BE2C (cell line): ENCODE measurements at regions not wholly inside any gene's neighbourhood (a gene's known extent, or its start where the extent isn't known, plus 50 kb on each side); places are given as distances from the start of the nearest gene placed in this dataset.

ENCODE experiments used
- DNase-seq: peaks from one replicate; pipeline ENCODE4 v3.0.0-alpha.2; 2020
- H3K27me3 ChIP-seq: fragments of 250-450 bp; sonication (Bioruptor Pico); 2 replicates; pipeline ENCODE4 v1.5.1; 2020; ENCODE audit warnings: mild to moderate bottlenecking
- H3K36me3 ChIP-seq: fragments of 250-450 bp; sonication (Bioruptor Pico); 2 replicates; pipeline ENCODE4 v1.5.1; 2020; ENCODE audit warnings: mild to moderate bottlenecking
- H3K4me1 ChIP-seq: fragments of 250-450 bp; sonication (Bioruptor Pico); 2 replicates; pipeline ENCODE4 v1.5.1; 2020
- H3K4me3 ChIP-seq: 2 replicates; pipeline ENCODE4 v1.5.1; 2011; ENCODE audit warnings: low read depth, low read length
- H3K9me3 ChIP-seq: fragments of 250-450 bp; sonication (Bioruptor Pico); 2 replicates; pipeline ENCODE4 v1.5.1; 2020
- TF ChIP-seq, protein P1 (sequence below): IDR thresholded peaks from 2 replicates; pipeline ENCODE4 v1.5.1; 2012; ENCODE audit warnings: mild to moderate bottlenecking, low read depth, low read length

DNA sequence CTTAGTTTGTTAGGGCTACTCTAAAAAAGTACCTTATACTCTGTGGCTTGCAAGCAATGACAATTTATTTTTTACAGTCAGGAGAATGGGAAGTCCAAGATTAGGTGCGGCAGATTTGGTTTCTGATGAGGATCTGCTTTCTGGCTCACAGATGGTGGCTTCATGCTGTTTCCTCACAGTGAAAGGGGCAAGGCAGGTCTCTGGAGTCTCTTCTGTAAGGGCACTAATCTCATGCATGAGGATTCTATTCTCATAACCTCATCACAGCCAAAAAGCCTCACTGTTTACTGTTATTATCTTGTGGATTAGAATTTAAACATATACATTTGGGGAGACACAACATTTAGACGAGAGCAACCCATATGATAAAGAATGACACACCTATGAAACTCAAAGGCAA lies 1957.4 kb upstream of the SEL1L start:
- Histone ChIP-seq H3K4me3 (no peak overlapping the region), H3K27me3 (no peaks in the 10 kb centered on the region), H3K36me3 (no peaks in the 10 kb centered on the region), H3K4me1 (no peaks in the 10 kb centered on the region), H3K9me3 (no peaks in the 10 kb centered on the region)
- TF ChIP-seq, protein P1, sequence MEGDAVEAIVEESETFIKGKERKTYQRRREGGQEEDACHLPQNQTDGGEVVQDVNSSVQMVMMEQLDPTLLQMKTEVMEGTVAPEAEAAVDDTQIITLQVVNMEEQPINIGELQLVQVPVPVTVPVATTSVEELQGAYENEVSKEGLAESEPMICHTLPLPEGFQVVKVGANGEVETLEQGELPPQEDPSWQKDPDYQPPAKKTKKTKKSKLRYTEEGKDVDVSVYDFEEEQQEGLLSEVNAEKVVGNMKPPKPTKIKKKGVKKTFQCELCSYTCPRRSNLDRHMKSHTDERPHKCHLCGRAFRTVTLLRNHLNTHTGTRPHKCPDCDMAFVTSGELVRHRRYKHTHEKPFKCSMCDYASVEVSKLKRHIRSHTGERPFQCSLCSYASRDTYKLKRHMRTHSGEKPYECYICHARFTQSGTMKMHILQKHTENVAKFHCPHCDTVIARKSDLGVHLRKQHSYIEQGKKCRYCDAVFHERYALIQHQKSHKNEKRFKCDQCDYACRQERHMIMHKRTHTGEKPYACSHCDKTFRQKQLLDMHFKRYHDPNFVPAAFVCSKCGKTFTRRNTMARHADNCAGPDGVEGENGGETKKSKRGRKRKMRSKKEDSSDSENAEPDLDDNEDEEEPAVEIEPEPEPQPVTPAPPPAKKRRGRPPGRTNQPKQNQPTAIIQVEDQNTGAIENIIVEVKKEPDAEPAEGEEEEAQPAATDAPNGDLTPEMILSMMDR = no peak
- DNase-seq = no peak

DNA sequence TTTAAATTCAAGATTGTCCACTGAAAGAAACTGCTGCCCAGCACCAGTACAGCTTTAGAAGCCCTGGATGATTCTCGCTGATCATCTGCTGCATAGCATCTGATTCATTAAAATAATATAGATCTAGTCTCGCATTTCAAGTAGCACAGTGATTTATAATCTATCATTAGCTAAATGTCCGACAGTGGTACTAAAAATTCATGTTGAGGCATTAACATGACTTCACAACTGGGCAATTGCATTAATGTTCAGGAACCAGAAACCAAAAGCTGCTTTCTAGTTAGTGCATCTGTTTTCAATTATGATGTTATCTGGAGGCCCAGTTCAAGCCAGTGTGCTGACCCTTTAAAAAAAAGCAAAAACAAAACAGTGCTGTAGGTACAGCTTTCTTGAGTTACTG lies 1987.2 kb upstream of the SEL1L start:
- H3K9me3 ChIP-seq = no peaks in the 10 kb centered on the region
- TF ChIP-seq, protein P1 = no peak
- peak; percentile 28 for DNase-seq
- H3K4me1 ChIP-seq = peaks cover 16% of the 10 kb centered on the region
- H3K27me3 ChIP-seq = no peaks in the 10 kb centered on the region
- no peaks in the 10 kb centered on the region for H3K36me3 ChIP-seq
- H3K4me3 ChIP-seq = peak overlapping the region; percentile 13; the same call in 1 of the 2 replicates

DNA sequence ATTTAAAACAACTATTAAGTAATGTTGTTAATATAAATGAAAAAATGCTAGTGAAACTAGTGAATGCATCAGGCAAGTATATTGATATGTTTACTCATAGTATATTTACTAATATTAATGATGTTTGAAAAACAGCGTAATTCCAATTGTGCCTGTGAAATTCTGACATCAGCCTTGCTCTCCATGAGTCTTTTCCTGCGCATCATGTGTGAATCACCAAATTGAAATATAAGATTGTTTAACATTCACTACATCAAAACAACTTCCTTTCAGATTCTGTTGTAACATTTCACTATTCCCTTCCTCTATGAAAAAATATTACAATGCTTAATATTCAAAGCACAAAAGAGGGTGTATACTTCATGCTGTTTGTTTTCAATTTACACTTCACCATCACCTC lies 1995.9 kb upstream of the SEL1L start:
- H3K9me3 ChIP-seq = no peaks in the 10 kb centered on the region
- H3K4me3 ChIP-seq = no peak overlapping the region
- DNase-seq = no peak
- H3K4me1 ChIP-seq = no peaks in the 10 kb centered on the region
- no peaks in the 10 kb centered on the region for H3K27me3 ChIP-seq
- TF ChIP-seq, protein P1 = no peak
- H3K36me3 ChIP-seq = no peaks in the 10 kb centered on the region

DNA sequence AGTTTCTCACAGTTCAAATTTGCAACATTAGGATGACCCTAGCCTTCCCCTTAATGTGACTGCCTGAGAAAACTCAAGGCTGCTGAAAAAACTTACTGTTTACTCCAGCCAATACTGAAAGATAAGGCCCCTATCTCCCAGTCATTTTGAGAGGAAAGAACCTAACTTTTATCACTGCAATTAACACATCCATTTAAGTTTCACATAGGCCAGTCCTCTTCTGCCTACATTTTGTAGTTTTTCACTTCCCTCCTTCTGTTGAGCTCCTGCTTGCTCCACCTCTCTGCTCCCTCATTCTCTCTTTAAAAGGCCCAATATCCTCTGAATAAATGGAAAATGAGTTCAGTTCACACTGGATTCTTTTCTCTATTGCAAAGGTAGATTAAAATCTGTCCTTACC lies 1996.2 kb upstream of the FLRT2 start:
- Histone ChIP-seq H3K4me3 (no peak overlapping the region), H3K4me1 (no peaks in the 10 kb centered on the region), H3K27me3 (no peaks in the 10 kb centered on the region), H3K9me3 (no peaks in the 10 kb centered on the region), H3K36me3 (no peaks in the 10 kb centered on the region)
- DNase-seq = no peak
- TF ChIP-seq, protein P1 = no peak

DNA sequence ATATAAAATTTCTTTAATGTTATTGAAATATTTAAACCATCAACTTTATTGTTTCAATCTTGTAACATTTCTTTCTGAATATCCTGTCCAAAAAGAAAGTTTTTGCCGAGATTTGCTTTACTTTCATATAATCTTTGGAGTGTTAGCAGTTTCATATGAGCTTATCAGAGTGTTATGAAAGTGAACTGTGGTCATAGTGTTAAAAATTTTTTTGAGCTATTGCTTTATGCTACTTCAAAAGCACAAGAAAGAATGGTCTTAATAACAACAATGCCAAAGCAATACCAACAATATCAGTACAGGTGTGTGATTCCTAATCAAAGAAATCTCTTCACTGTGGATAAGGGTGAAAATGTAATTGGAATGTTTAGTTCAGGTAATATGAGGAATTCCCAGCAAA lies 1994.9 kb upstream of the FLRT2 start:
- no peaks in the 10 kb centered on the region for H3K27me3 ChIP-seq
- H3K4me1 ChIP-seq = no peaks in the 10 kb centered on the region
- no peaks in the 10 kb centered on the region for H3K9me3 ChIP-seq
- no peak overlapping the region for H3K4me3 ChIP-seq
- TF ChIP-seq, protein P1 = no peak
- DNase-seq = no peak
- no peaks in the 10 kb centered on the region for H3K36me3 ChIP-seq

DNA sequence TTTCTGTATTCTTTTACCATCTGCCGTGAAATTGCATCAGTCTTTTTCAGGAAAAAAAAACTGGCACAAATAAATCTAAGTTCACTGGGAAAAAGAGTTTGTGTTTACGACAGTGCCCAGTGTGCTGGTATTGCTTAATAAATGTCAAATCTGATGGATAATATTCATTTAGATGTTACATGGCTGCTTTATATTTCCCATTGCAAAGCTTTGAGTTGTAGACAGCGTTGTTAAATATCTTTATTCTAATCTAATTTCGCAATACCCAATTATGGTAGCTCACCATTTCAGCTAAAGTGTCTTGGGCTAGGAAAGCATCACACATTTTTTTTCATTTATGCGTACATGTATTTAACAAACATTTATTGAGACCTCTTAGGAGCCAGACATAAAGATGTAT lies 1994.5 kb upstream of the FLRT2 start:
- H3K36me3 ChIP-seq = no peaks in the 10 kb centered on the region
- TF ChIP-seq, protein P1 = no peak
- no peaks in the 10 kb centered on the region for H3K4me1 ChIP-seq
- DNase-seq = no peak
- no peak overlapping the region for H3K4me3 ChIP-seq
- no peaks in the 10 kb centered on the region for H3K9me3 ChIP-seq
- no peaks in the 10 kb centered on the region for H3K27me3 ChIP-seq
